Thyroid gland (tissue), 4 donors: ENCODE measurements at regions not wholly inside any gene's neighbourhood (a gene's known extent, or its start where the extent isn't known, plus 50 kb on each side); places are given as distances from the start of the nearest gene placed in this dataset.

Experiments used
- CTCF ChIP-seq, 6 experiments: fragments of 200-600 bp in 3 of 6; fragments of 450-650 bp in 3 of 6; sonication (generic) in 3 of 6; IDR thresholded peaks; one replicate each; pipeline ENCODE4 v1.5.1; 2016 to 2019; ENCODE audit warnings: antibody characterized with exemption in 6 of 6, mild to moderate bottlenecking in 2 of 6, inconsistent platforms in 1 of 6, moderate library complexity in 1 of 6
- POLR2A ChIP-seq, 2 donors: fragments of 450-650 bp; IDR thresholded peaks; one replicate each; pipeline ENCODE4 v1.6.1; 2017; ENCODE audit warnings: antibody characterized with exemption in 2 of 2, mild to moderate bottlenecking in 2 of 2, moderate library complexity in 1 of 2

- TF ChIP-seq CTCF (IDR thresholded peaks at IDR 0.05) (no peak), POLR2A (IDR thresholded peaks at IDR 0.05) (no peak)
Observed at GRCh38 chr12:41910578-41911320, 233.9 kb downstream of the GXYLT1 start.
